Caco-2 (cell line): ENCODE measurements at regions not wholly inside any gene's neighbourhood (a gene's known extent, or its start where the extent isn't known, plus 50 kb on each side); places are given as distances from the start of the nearest gene placed in this dataset.

ENCODE experiments used
- BruUV-seq: library from RNA; stranded (reverse); fragments of 400-500 nt; replicated peaks from 2 replicates; lab custom pipeline; 2021; lab: Mats Ljungman, UMichigan
- CTCF ChIA-PET: fragments of 300-600 bp; sonication (Branson Sonifier 250); formaldehyde crosslinking; loops from one replicate; lab custom pipeline; 2022; ENCODE audit warnings: antibody characterized with exemption; lab: Charles Lee
- POLR2A ChIA-PET: fragments of 300-600 bp; sonication (Branson Sonifier 250); formaldehyde crosslinking; loops from one replicate; lab custom pipeline; 2022; ENCODE audit warnings: antibody characterized with exemption; lab: Charles Lee
- DNase-seq, 2 experiments: peaks; one replicate each; pipeline versions ENCODE4 v3.0.0 to v3.0.0-alpha.2; 2020 to 2022
- H3K27me3 ChIP-seq: replicated peaks from 2 replicates; pipeline ENCODE4 v1.6.0; 2011; ENCODE audit warnings: low read length; ENCODE audit not compliant: control insufficient read depth, insufficient read depth
- H3K36me3 ChIP-seq: 2 replicates; pipeline ENCODE4 v1.5.1; 2011; ENCODE audit warnings: low read length; ENCODE audit not compliant: control insufficient read depth, insufficient read depth
- H3K4me1 ChIP-seq: fragments of 250-450 bp; sonication (Bioruptor Pico); 2 replicates; pipeline ENCODE4 v1.5.1; 2020; ENCODE audit warnings: mild to moderate bottlenecking
- H3K4me3 ChIP-seq: 2 replicates; pipeline ENCODE4 v1.5.1; 2011; ENCODE audit warnings: low read depth, mild to moderate bottlenecking, control low read depth, low read length
- H3K9me3 ChIP-seq: fragments of 250-450 bp; sonication (Bioruptor Pico); 2 replicates; pipeline ENCODE4 v1.5.1; 2020; ENCODE audit warnings: mild to moderate bottlenecking, moderate library complexity
- H3K27ac Mint-ChIP-seq: one replicate; pipeline ENCODE4 v1.8.0; 2022; ENCODE audit warnings: mixed read lengths; ENCODE audit not compliant: unreplicated experiment
- H3K27me3 Mint-ChIP-seq: one replicate; pipeline ENCODE4 v1.8.0; 2022; ENCODE audit warnings: mixed read lengths; ENCODE audit not compliant: insufficient read depth, unreplicated experiment
- H3K36me3 Mint-ChIP-seq: one replicate; pipeline ENCODE4 v1.8.0; 2022; ENCODE audit warnings: mild to moderate bottlenecking, mixed read lengths; ENCODE audit not compliant: insufficient read depth, unreplicated experiment
- H3K4me1 Mint-ChIP-seq: one replicate; pipeline ENCODE4 v1.8.0; 2022; ENCODE audit warnings: low read depth, mixed read lengths; ENCODE audit not compliant: unreplicated experiment
- H3K4me3 Mint-ChIP-seq: one replicate; pipeline ENCODE4 v1.8.0; 2022; ENCODE audit warnings: mild to moderate bottlenecking, moderate library complexity, mixed read lengths; ENCODE audit not compliant: unreplicated experiment
- H3K9me3 Mint-ChIP-seq: one replicate; pipeline ENCODE4 v1.8.0; 2022; ENCODE audit warnings: mixed read lengths; ENCODE audit not compliant: unreplicated experiment
- intact Hi-C: fragments of 100-400 bp; cut with micrococcal nuclease; formaldehyde crosslinking; loops from one replicate; pipeline ENCODE4 v1.10.0; 2022; ENCODE audit not compliant: unreplicated experiment
- TF ChIP-seq, protein P1 (sequence below), 2 experiments: fragments of 200-600 bp in 1 of 2; IDR thresholded peaks; 1 replicate in 1 of 2; 2 replicates in 1 of 2; pipeline versions ENCODE4 v1.5.1 to v1.8.0; 2011 to 2022; ENCODE audit warnings: antibody characterized with exemption in 1 of 2, control low read depth in 1 of 2, inconsistent platforms in 1 of 2, low read depth in 1 of 2, low read length in 1 of 2, mild to moderate bottlenecking in 1 of 2, moderate library complexity in 1 of 2; ENCODE audit not compliant: insufficient read depth in 1 of 2, severe bottlenecking in 1 of 2, unreplicated experiment in 1 of 2

DNA sequence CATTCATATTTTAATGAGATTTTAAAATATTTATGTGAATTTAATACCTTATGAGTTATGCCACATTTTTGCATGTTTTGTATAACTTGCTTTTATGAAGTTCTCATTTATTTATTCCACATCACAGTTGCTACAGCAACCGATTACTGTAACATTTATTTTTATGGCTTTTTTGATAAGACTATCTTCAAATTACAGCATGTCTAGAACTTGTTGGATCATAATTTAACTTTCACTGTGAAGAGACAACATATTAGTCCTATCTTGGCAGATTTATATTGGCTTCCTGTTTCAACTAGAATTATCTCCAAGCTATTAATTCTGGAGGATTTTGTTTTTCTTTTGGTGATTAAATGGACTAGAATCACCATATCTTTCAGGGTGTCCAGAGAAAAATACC, 793.7 kb upstream of the SLITRK5 start:
- CTCF ChIA-PET = no interaction called here
- H3K4me3 ChIP-seq = no peak overlapping the region
- intact Hi-C loops = no loop called here

DNA sequence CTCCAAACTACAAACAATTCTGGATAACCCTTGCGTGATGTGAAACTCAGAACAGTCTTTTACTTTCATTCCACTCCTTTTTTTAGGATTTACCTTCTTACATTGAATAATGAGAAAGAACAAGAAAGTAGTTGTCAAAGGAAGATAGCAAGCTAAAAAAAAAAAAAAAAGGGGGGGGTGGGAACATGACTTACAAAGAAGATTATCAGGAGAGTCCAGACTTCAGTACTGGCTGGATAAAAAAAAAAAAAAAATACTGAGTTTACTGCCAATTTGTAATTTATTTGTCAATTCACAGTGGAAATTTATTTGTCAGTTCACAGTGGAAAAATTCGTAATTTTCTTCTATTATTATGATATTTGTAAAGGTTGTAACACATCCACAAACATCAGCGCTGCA, 792.4 kb upstream of the SLITRK5 start:
- DNase-seq = no peak
- Mint-ChIP-seq H3K4me1 (no peaks in the 10 kb centered on the region), H3K9me3 (no peaks in the 10 kb centered on the region), H3K27ac (no peak overlapping the region), H3K27me3 (no peaks in the 10 kb centered on the region), H3K4me3 (no peak overlapping the region), H3K36me3 (no peaks in the 10 kb centered on the region)
- no TSS peak for BruUV-seq
- Histone ChIP-seq H3K4me3 (no peak overlapping the region), H3K9me3 (no peaks in the 10 kb centered on the region), H3K36me3 (no peaks in the 10 kb centered on the region), H3K27me3 (no peaks in the 10 kb centered on the region), H3K4me1 (no peaks in the 10 kb centered on the region)
- TF ChIP-seq, protein P1, sequence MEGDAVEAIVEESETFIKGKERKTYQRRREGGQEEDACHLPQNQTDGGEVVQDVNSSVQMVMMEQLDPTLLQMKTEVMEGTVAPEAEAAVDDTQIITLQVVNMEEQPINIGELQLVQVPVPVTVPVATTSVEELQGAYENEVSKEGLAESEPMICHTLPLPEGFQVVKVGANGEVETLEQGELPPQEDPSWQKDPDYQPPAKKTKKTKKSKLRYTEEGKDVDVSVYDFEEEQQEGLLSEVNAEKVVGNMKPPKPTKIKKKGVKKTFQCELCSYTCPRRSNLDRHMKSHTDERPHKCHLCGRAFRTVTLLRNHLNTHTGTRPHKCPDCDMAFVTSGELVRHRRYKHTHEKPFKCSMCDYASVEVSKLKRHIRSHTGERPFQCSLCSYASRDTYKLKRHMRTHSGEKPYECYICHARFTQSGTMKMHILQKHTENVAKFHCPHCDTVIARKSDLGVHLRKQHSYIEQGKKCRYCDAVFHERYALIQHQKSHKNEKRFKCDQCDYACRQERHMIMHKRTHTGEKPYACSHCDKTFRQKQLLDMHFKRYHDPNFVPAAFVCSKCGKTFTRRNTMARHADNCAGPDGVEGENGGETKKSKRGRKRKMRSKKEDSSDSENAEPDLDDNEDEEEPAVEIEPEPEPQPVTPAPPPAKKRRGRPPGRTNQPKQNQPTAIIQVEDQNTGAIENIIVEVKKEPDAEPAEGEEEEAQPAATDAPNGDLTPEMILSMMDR (IDR thresholded peaks at IDR 0.05; ENCODE audit: insufficient read depth in 1 of 2, low read depth in 1 of 2, low read length in 1 of 2, severe bottlenecking in 1 of 2, unreplicated experiment in 1 of 2) = no peak
- intact Hi-C loops = no loop called here
- ChIA-PET POLR2A (no interaction called here), CTCF (no interaction called here)

More for the DNA sequence above, 793.7 kb upstream of the SLITRK5 start:
- no peaks in the 10 kb centered on the region for H3K36me3 ChIP-seq
- TF ChIP-seq, protein P1 (IDR thresholded peaks at IDR 0.05; ENCODE audit: insufficient read depth in 1 of 2, low read depth in 1 of 2, low read length in 1 of 2, severe bottlenecking in 1 of 2, unreplicated experiment in 1 of 2) = no peak
- POLR2A ChIA-PET = no interaction called here
- no TSS peak for BruUV-seq
- Mint-ChIP-seq H3K27me3 (no peaks in the 10 kb centered on the region), H3K4me3 (no peak overlapping the region), H3K27ac (no peak overlapping the region), H3K36me3 (no peaks in the 10 kb centered on the region), H3K9me3 (no peaks in the 10 kb centered on the region), H3K4me1 (no peaks in the 10 kb centered on the region)
- no peaks in the 10 kb centered on the region for H3K4me1 ChIP-seq
- no peak for DNase-seq
- H3K27me3 ChIP-seq = no peaks in the 10 kb centered on the region
- H3K9me3 ChIP-seq = no peaks in the 10 kb centered on the region

GRCh38 chr13:86881390-86881789, 789.8 kb upstream of the SLITRK5 start:
- intact Hi-C loops = no loop called here
- no peaks in the 10 kb centered on the region for H3K27me3 Mint-ChIP-seq
- no peaks in the 10 kb centered on the region for H3K9me3 Mint-ChIP-seq

More at GRCh38 chr13:86881390-86881789, 789.8 kb upstream of the SLITRK5 start:
- BruUV-seq = no TSS peak
- Histone ChIP-seq H3K4me1 (no peaks in the 10 kb centered on the region), H3K36me3 (no peaks in the 10 kb centered on the region), H3K4me3 (no peak overlapping the region), H3K27me3 (no peaks in the 10 kb centered on the region), H3K9me3 (no peaks in the 10 kb centered on the region)
- Mint-ChIP-seq H3K4me3 (no peak overlapping the region), H3K36me3 (no peaks in the 10 kb centered on the region), H3K27ac (no peak overlapping the region), H3K4me1 (no peaks in the 10 kb centered on the region)
- no peak for DNase-seq
- TF ChIP-seq, protein P1 (IDR thresholded peaks at IDR 0.05; ENCODE audit: insufficient read depth in 1 of 2, low read depth in 1 of 2, low read length in 1 of 2, severe bottlenecking in 1 of 2, unreplicated experiment in 1 of 2) = no peak
- CTCF ChIA-PET = no interaction called here
- POLR2A ChIA-PET = no interaction called here
